ENCODE measurements at regions not wholly inside any gene's neighbourhood (a gene's known extent, or its start where the extent isn't known, plus 50 kb on each side); places are given as distances from the start of the nearest gene placed in this dataset.

GRCh38 chr7:25694211-25694610, 457.8 kb upstream of the NFE2L3 start:
- intact Hi-C loops (cut with micrococcal nuclease), result no loop called here
- Histone ChIP-seq H3K36me3 (replicated peaks in 1 of 2; ENCODE audit: control extremely low read depth in 1 of 2, control insufficient read depth in 1 of 2, extremely low read depth in 1 of 2, insufficient read depth in 2 of 2, low read length in 1 of 2) (no peaks in the 10 kb centered on the region), H3K4me1 (ENCODE audit: control insufficient read depth in 2 of 2, insufficient read depth in 2 of 2, low read length in 2 of 2) (no peaks in the 10 kb centered on the region), H3K4me3 (ENCODE audit: control extremely low read depth in 1 of 5, extremely low read depth in 1 of 5, insufficient read depth in 1 of 5, low read depth in 2 of 5, low read length in 4 of 5) (no peak overlapping the region), H3K27me3 (replicated peaks in 1 of 4; ENCODE audit: control extremely low read depth in 1 of 4, control insufficient read depth in 3 of 4, insufficient read depth in 4 of 4, low read length in 3 of 4) (peaks cover 0 to 3% (median 0%) of the 10 kb centered on the region in 4 experiments), H3K9me3 (ENCODE audit: control extremely low read depth in 1 of 3, control insufficient read depth in 2 of 3, insufficient read depth in 1 of 3, low read length in 2 of 3) (no peaks in the 10 kb centered on the region), H3K4me2 (replicated peaks; ENCODE audit: low read depth, low read length, poor library complexity, severe bottlenecking) (no peak overlapping the region), H3K27ac (ENCODE audit: low read length in 2 of 2) (no peak overlapping the region), H4K20me1 (ENCODE audit: control insufficient read depth, insufficient read depth, low read length, poor library complexity, severe bottlenecking) (no peaks in the 10 kb centered on the region), H3K9ac (ENCODE audit: low read length) (no peak overlapping the region), H3K79me2 (ENCODE audit: control insufficient read depth, insufficient read depth, low read length) (no peaks in the 10 kb centered on the region), H2AFZ (ENCODE audit: insufficient read depth, low read depth, low read length, poor library complexity, severe bottlenecking) (no peak overlapping the region)
- H3K27me3 Mint-ChIP-seq, result peaks cover 15% of the 10 kb centered on the region
- no peak overlapping the region for H3K4me3 Mint-ChIP-seq
- CTCF ChIA-PET, result no interaction called here
- TF ChIP-seq EZH2 (IDR thresholded peaks at IDR 0.05; ENCODE audit: borderline replicate concordance, insufficient read depth, low read depth, low read length, poor library complexity, severe bottlenecking) (no peak), CTCF (IDR thresholded peaks at IDR 0.05) (no peak)
- no peaks in the 10 kb centered on the region for H3K9me3 Mint-ChIP-seq (ENCODE audit: insufficient read depth)
- H3K27ac Mint-ChIP-seq, result no peak overlapping the region
- no peak for ATAC-seq (ENCODE audit: low read depth)
- no CpG with 5 or more reads among the region's 2 CpGs for WGBS (ENCODE audit: insufficient coverage)
- H3K4me1 Mint-ChIP-seq, result no peaks in the 10 kb centered on the region
- no peak for DNase-seq
- POLR2A ChIA-PET, result no interaction called here

GRCh38 chr7:25694699-25695098, 457.3 kb upstream of the NFE2L3 start:
- Histone ChIP-seq H3K27ac (ENCODE audit: low read length in 2 of 2) (no peak overlapping the region), H4K20me1 (ENCODE audit: control insufficient read depth, insufficient read depth, low read length, poor library complexity, severe bottlenecking) (no peaks in the 10 kb centered on the region), H3K9me3 (ENCODE audit: control extremely low read depth in 1 of 3, control insufficient read depth in 2 of 3, insufficient read depth in 1 of 3, low read length in 2 of 3) (no peaks in the 10 kb centered on the region), H3K9ac (ENCODE audit: low read length) (no peak overlapping the region), H3K4me1 (ENCODE audit: control insufficient read depth in 2 of 2, insufficient read depth in 2 of 2, low read length in 2 of 2) (no peaks in the 10 kb centered on the region), H3K4me3 (ENCODE audit: control extremely low read depth in 1 of 5, extremely low read depth in 1 of 5, insufficient read depth in 1 of 5, low read depth in 2 of 5, low read length in 4 of 5) (no peak overlapping the region), H2AFZ (ENCODE audit: insufficient read depth, low read depth, low read length, poor library complexity, severe bottlenecking) (no peak overlapping the region), H3K36me3 (replicated peaks in 1 of 2; ENCODE audit: control extremely low read depth in 1 of 2, control insufficient read depth in 1 of 2, extremely low read depth in 1 of 2, insufficient read depth in 2 of 2, low read length in 1 of 2) (no peaks in the 10 kb centered on the region), H3K79me2 (ENCODE audit: control insufficient read depth, insufficient read depth, low read length) (no peaks in the 10 kb centered on the region), H3K4me2 (replicated peaks; ENCODE audit: low read depth, low read length, poor library complexity, severe bottlenecking) (no peak overlapping the region), H3K27me3 (replicated peaks in 1 of 4; ENCODE audit: control extremely low read depth in 1 of 4, control insufficient read depth in 3 of 4, insufficient read depth in 4 of 4, low read length in 3 of 4) (peaks cover 0 to 3% (median 0%) of the 10 kb centered on the region in 4 experiments)
- ATAC-seq (ENCODE audit: low read depth) (no peak), DNase-seq (no peak)
- Mint-ChIP-seq H3K4me1 (no peaks in the 10 kb centered on the region), H3K27me3 (peaks cover 15% of the 10 kb centered on the region), H3K9me3 (ENCODE audit: insufficient read depth) (no peaks in the 10 kb centered on the region), H3K27ac (no peak overlapping the region), H3K4me3 (no peak overlapping the region)
- POLR2A ChIA-PET, result no interaction called here
- TF ChIP-seq EZH2 (IDR thresholded peaks at IDR 0.05; ENCODE audit: borderline replicate concordance, insufficient read depth, low read depth, low read length, poor library complexity, severe bottlenecking), result no peak
- TF ChIP-seq CTCF (IDR thresholded peaks at IDR 0.05), result no peak
- WGBS (ENCODE audit: insufficient coverage), result 88% methylated on average over 1 of the region's 4 CpGs
- intact Hi-C loops (cut with micrococcal nuclease), result no loop called here
- CTCF ChIA-PET, result no interaction called here
